NCI-H146 treated with DMSO at 0.1 percent for 48 hours (cell line): ENCODE measurements at regions not wholly inside any gene's neighbourhood (a gene's known extent, or its start where the extent isn't known, plus 50 kb on each side); places are given as distances from the start of the nearest gene placed in this dataset.

Experiments used
- DNase-seq: peaks from one replicate; lab custom pipeline; 2025; ENCODE audit not compliant: unreplicated experiment; lab: John Stamatoyannopoulos, UW

DNA sequence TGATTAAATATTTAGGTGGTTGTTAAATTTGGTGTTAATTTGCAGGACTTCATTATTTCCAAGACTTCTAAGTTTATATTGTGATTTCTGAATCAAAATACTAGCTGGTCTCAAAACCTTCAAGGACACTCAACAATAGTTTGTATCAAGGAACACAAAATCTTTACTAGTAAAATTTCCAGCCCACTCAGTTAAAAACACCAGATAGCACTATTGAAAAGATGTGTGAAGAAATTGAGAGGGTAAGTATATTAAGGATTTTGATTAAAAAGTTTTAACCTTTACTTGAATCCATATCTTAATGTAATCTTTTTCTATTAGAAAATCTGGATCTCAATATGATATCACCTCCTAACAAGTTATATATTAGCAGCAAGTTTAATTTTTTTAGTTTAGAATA lies 89.3 kb upstream of the UGT8 start:
- DNase-seq: no peak

- DNase-seq: peak; percentile 47
Observed at GRCh38 chr4:114512595-114513295, 85.9 kb upstream of the UGT8 start.

- no peak for DNase-seq
Observed at GRCh38 chr4:114519368-114519767, 79.2 kb upstream of the UGT8 start.

DNA sequence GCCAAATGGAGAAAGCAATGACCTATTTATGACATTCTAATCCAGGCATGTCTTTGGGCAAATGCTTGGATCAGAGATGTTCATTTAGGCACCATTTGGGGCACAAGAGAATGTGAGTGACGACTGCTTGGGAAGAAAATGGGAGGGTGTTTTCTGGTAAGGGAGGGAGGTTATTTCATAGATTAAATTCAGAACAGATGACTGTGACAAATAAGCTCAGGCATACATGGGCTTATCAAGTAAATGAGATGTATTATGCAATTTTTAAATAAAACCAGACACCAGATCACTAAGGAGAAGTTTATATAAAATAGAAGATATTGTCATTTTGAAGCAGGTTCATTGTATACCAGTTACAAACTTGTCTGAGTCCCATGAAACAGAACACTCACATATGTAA lies 71.4 kb upstream of the UGT8 start:
- DNase-seq: no peak

DNA sequence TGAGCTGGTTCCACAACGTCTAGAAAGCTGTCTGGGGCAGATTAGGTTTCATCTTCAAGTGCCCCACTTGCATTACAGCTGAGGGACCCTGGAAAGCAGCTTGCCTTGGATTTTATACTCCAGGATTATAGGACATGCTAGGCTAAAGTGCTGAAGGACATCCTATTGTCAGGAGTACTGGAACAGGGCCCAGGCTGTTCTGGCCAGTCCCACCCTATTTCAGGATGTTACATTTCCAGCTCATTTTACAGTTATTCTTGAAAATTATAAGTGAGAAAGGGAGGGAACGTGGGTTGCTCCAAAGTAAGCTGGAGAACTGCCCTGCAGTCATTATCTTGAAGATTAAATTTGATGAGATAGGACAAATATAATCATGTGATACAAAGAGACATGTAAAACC lies 71.0 kb upstream of the UGT8 start:
- DNase-seq: no peak

GRCh38 chr4:114535725-114536124 lies 62.9 kb upstream of the UGT8 start:
- DNase-seq: no peak

GRCh38 chr4:114537352-114537751 lies 61.3 kb upstream of the UGT8 start:
- DNase-seq: no peak

DNA sequence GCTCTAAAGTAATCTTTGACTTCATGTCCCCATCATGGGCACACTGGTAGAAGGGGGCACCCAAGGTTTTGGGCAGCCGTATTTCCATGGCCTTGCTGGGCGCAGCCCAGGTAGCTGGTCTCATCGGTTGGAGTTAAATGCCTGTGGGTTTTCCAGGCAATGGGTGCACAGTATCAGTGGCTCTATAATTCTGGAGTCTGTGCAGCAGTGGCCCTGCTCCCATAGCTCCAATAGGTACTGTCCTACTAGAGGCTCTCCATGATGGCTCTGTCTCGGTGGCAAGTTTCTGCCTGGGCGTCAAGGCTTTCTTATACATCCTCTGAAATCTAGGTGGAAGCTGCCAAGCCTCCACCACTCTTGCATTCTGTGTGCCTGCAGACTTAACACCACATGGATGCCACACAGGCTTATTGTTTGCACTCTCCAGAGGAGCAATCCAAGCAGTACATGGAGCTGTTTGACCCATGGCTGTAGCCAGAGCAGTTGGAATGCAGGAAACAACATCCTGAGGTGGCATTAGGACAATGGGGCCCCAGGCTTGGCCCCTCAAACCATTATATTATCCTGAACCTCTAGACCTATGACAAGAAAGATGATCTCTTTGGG lies 60.5 kb upstream of the UGT8 start:
- DNase-seq: no peak

- no peak for DNase-seq
Observed at GRCh38 chr4:114539985-114540384, 58.6 kb upstream of the UGT8 start.

GRCh38 chr4:114547340-114548134 lies 51.1 kb upstream of the UGT8 start:
- DNase-seq: no peak
